ENCODE measurements at regions not wholly inside any gene's neighbourhood (a gene's known extent, or its start where the extent isn't known, plus 50 kb on each side); places are given as distances from the start of the nearest gene placed in this dataset.
"Not testable (repeated sequence)": the region's sequence is repeated elsewhere in the genome, so short reads cannot be mapped to it uniquely, and the experiment has no call there.

- no peak for DNase-seq
Observed at GRCh38 chr6:147991961-147992360, 350.7 kb upstream of the SASH1 start.

GRCh38 chr6:147999001-147999540, 343.6 kb upstream of the SASH1 start:
- no peak for DNase-seq

DNA sequence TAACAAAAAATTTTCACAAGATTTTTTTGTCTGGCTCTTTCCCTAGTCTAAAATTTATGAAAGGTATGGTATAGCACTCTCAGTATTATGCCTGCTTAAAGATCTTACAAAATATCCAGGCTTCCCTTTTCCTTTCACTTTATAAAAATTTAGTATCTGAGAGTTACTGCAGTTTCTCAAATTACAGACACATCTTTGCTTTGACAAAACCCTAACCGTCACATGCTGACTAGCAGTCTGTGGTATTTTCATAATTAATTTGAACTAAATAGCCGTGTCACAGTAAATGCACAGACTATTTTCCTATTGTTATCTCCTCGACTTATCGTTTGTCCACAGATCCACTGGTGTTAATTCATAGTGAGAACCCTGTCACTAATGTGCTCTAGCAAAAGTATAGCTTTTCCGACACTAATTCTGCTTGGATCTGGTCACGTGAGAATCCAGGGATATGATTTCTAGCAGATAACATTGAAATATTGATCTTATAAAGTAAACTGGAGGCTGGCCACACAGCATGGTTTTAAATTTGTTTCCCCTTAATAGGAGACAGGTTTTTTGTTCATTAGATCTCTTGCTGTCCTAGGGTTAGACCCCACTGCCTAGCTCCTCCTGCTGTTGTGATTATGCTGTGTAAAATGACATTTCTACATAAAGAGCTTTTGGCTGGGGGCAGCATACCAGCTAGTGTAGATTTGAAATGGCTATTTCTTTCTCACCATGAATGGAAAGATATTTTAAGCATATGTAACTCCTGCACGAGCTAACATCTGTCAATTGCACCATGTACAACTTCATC, 340.6 kb upstream of the SASH1 start:
- DNase-seq = no peak

DNA sequence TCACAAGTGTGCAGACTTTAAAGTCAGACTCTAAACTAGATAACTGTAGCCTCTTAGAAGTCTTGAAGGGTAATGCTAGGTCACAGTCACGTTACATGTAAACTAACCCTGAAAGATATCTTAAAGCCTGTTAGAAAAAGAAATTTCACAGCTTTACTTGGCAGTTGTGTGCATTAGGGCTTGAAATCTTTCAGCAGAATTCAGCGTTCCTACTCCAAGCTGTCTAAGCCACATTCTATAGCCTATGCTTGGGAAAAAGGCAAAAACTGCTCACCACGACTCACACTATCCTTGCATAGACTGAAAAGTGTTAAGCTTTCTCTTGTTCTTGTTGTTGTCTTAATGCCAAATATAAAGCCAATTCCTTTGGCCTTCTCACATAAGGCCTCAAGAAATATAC, 338.0 kb upstream of the SASH1 start:
- DNase-seq = no peak

DNA sequence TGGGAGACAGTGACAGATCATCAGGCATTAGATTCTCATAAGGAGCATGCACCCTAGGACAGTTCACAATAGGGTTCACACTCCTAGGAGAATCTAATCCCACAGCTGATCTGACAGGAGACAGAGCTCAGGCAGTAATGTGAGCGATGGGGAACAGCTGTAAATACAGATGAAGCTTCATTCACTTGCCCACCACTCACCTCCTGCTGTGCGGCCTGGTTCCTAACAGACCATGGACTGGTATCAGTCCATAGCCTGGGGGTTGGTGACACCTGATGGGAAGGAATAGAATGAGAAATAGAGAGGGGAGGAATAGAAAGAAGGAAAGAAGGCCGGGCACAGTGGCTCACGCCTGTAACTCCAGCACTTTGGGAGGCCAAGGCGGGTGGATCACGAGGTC, 336.8 kb upstream of the SASH1 start:
- no peak for DNase-seq

DNA sequence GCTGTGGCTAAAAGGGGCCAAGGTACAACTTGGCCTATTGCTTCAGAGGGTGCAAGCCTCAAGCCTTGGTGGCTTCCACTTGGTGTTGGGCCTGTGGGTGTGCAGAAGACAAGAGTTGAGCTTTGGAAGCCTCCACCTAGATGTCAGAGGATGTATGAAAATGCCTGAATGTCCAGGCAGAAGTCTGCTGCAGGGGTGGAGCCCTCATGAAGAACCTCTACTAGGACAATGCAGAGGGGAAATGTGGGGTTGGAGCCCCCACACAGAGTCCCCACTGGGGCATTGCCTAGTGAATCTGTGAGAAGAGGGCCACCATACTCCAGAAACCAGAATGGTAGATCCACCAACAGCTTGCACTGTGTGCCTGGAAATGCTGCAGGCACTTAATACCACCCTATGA, 332.1 kb upstream of the SASH1 start:
- DNase-seq = not testable (repeated sequence)

- DNase-seq = no peak
Observed at GRCh38 chr6:148016013-148016412, 326.6 kb upstream of the SASH1 start.

DNA sequence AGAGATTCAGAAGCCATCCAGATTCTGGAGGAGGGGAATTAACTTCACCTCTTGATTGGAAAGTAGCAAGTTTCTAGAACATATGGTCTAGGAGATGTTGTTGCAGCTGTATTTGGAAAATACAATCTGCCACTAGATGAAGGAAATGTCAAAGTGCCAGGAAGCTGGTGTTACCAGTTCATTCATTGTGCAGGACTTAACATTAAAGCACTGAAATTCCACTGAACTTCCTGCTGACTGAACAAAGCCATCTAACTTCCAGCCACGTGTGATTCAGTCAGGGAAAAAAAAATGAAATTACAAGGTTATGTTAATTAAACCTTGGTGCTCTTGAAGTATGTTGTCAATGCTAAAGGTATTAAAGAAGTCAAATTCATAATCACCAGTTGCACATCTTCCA, 321.5 kb upstream of the SASH1 start:
- no peak for DNase-seq

DNA sequence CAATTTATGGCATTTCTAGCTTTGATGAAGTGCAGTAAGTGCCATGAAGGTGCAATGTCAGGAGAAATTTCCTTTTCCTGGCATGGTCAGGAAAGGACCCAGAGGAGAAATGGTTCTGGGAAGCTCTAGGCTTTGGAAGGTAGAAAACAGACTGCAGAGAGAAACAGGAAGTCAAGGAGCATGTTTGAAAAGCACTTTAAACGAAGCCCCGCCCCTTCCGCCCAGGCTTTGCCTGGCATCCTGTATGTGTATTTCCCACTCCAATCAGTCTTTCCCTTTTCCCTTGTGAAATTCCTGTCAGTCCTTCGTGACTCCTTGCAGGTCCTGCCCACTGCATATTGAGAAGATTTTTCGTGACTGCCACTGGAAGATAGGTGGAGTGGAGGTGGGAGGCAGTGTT, 320.9 kb upstream of the SASH1 start:
- DNase-seq = no peak

GRCh38 chr6:148022279-148022678, 320.4 kb upstream of the SASH1 start:
- not testable (repeated sequence) for DNase-seq

DNA sequence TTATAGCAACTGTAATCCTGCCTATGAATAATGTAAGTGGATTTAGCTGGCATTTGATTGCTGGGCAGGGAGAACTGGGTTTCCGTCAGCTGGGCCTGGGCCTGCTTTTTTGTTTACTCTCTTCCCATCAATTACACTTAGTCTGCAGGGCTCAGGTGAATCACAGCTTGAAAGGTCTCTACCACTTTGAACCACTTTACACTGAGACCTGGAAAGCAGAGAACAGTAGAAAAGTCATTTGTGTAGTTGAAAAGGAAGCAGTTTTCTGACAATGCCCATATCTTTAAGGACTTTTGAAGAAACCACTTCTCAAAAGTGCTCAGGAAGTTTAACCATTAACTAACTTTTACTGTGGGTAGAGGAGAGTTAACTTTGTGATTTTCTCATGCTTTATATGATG, 315.4 kb upstream of the SASH1 start:
- no peak for DNase-seq

- DNase-seq = no peak
Observed at GRCh38 chr6:148035806-148036390, 306.7 kb upstream of the SASH1 start.

DNA sequence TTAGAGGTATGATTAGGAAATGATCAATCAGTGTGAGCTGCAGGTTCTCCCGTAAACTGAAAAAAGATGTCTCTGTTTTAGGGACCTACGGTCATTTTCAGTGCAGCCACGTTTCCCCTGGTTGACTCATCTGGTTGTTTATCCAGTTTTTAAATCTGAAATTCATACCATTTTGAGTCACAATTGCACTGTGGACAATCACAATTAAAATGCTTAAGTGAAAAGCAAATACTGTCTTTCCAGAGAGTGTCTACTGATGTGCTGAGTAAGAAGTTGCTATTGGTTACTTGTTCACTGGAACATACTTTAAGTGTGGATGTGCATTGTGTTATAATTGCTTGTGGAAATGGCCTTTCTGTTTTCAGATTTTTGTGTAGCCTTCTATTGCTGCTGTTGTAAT, 305.1 kb upstream of the SASH1 start:
- no peak for DNase-seq

GRCh38 chr6:148041546-148041945, 301.1 kb upstream of the SASH1 start:
- DNase-seq = no peak

DNA sequence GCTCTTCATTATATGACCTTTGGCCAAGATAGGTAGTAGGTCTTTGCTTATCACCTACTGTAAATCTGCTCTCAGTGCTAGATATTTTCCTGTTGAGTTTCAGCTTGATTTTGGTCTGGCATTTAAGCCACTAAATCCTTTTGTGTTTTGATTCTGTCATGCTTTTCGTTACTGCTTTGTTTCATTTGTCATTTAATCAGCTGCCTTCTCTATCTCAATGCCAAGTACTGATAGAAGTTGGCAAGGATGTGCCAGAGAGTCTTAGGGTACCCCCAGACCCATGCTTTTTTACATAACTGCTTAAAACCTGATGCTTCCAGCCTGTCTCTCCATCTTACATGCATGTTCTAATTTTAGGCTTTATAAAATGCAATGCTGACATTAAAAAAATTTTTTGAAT, 300.1 kb upstream of the SASH1 start:
- no peak for DNase-seq

- DNase-seq = no peak
Observed at GRCh38 chr6:148044261-148044751, 298.3 kb upstream of the SASH1 start.

DNA sequence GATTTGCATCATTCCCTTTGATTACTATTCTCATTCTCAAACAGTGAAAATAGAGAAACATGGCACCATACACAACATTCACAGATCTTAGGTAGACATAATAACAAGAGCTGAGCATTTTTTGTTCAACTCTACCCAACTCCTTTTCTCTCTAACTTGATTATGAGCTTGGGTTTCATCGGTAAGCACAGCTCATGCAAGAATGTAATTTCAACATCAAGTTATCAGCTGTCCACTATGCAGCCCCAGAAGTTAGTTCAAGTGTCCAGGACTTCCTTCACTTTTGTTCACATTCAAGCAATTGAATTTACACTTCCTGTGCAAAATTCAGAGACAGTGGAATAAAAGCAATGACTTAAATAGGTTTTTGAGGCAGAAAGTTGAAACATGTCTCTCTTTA, 297.7 kb upstream of the SASH1 start:
- DNase-seq = no peak

- DNase-seq = no peak
Observed at GRCh38 chr6:148053209-148053608, 289.4 kb upstream of the SASH1 start.

DNA sequence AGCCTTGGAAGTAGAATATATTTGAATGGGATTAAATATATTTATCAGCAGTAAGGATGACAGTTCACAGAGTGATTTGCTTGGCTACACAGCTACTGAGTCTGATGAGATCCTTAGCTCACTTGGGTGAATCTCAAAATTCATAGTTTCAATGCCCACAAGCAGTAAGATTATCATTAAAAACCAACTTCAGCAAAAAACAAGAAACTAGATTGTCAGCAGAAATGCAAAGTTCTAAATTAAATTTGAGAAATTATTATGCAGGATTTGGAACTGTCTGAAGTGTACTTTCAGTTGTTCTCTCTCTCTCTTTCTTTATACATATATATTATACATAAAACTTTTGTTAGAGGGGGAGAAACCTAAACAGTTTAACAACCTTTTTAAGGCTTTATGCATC, 288.8 kb upstream of the SASH1 start:
- no peak for DNase-seq

GRCh38 chr6:148054219-148054618, 288.4 kb upstream of the SASH1 start:
- no peak for DNase-seq

- DNase-seq = no peak
Observed at GRCh38 chr6:148055419-148055818, 287.2 kb upstream of the SASH1 start.

- no peak for DNase-seq
Observed at GRCh38 chr6:148059869-148060268, 282.8 kb upstream of the SASH1 start.

- no peak for DNase-seq
Observed at GRCh38 chr6:148064406-148065134, 278.1 kb upstream of the SASH1 start.
